Ovary (tissue), 7 donors: ENCODE measurements at regions not wholly inside any gene's neighbourhood (a gene's known extent, or its start where the extent isn't known, plus 50 kb on each side); places are given as distances from the start of the nearest gene placed in this dataset.

ENCODE experiments used
- DNase-seq, 5 donors: peaks; one replicate each; pipeline ENCODE4 v3.0.0-alpha.2; 2019 to 2020
- H3K27ac ChIP-seq, 2 donors: fragments of 200-600 bp; one replicate each; pipeline versions ENCODE4 v1.5.1 to v1.8.0; 2019 to 2022
- H3K27me3 ChIP-seq: fragments of 200-600 bp; one replicate; pipeline ENCODE4 v1.8.0; 2022
- H3K36me3 ChIP-seq: fragments of 200-600 bp; sonication (generic); one replicate; pipeline ENCODE4 v1.5.1; 2019
- H3K4me1 ChIP-seq: one replicate; pipeline ENCODE4 v1.8.1; 2013; ENCODE audit warnings: mild to moderate bottlenecking, moderate library complexity; ENCODE audit not compliant: insufficient read depth
- H3K4me3 ChIP-seq: fragments of 200-600 bp; sonication (generic); one replicate; pipeline ENCODE4 v1.5.1; 2017
- H3K9me3 ChIP-seq, 2 donors: fragments of 200-600 bp in 1 of 2; sonication (generic) in 1 of 2; one replicate each; pipeline versions ENCODE4 v1.5.1 to v1.8.1; 2013 to 2019; ENCODE audit warnings: mild to moderate bottlenecking in 1 of 2, moderate library complexity in 1 of 2
- EP300 ChIP-seq: sonication (generic); formaldehyde crosslinking; IDR thresholded peaks from one replicate; pipeline ENCODE4 v1.6.1; 2017; ENCODE audit warnings: antibody characterized with exemption
- POLR2A ChIP-seq: fragments of 450-650 bp; IDR thresholded peaks from one replicate; pipeline ENCODE4 v1.6.1; 2017; ENCODE audit warnings: antibody characterized with exemption, mild to moderate bottlenecking, moderate library complexity
- WGBS, 3 donors: extraction: QIAGEN DNeasy Blood & Tissue Kit in 1 of 3; methylation state at CpG; one replicate each; pipeline versions ENCODE4 v1.1.5 to v1.1.7; 2013 to 2017; 5-methylcytosine and 5-hydroxymethylcytosine counted together
- intact Hi-C, 4 donors: fragments of 100-400 bp; cut with DNase I; formaldehyde crosslinking; loops; one replicate each; pipeline versions ENCODE4 v1.11.0 to v1.15.1; 2022 to 2023
- TF ChIP-seq, protein P1 (sequence below), 3 donors: fragments of 450-650 bp in 2 of 3; fragments of 200-600 bp in 1 of 3; IDR thresholded peaks; one replicate each; pipeline versions ENCODE4 v1.5.1 to v1.8.0; 2016 to 2022; ENCODE audit warnings: antibody characterized with exemption in 3 of 3, mild to moderate bottlenecking in 1 of 3
- donor health status: DM: no; HTN: no; CAD: no; lungs with moderate emphysema.
- donor health status: DM: no; HTN: no; CAD: no.
- donor health status: Bipolar disorder and iron deficiency.
- donor health status: DM: no; HTN: no; CAD: no.
- donor health status: DM: yes; HTN: yes; CAD: no.

- no peaks in the 10 kb centered on the region for H3K36me3 ChIP-seq
- WGBS, 3 donors: 82 to 85% (median 85%) methylated on average over 2 of the region's 2 CpGs
- H3K27ac ChIP-seq: no peak overlapping the region
- TF ChIP-seq, protein P1, sequence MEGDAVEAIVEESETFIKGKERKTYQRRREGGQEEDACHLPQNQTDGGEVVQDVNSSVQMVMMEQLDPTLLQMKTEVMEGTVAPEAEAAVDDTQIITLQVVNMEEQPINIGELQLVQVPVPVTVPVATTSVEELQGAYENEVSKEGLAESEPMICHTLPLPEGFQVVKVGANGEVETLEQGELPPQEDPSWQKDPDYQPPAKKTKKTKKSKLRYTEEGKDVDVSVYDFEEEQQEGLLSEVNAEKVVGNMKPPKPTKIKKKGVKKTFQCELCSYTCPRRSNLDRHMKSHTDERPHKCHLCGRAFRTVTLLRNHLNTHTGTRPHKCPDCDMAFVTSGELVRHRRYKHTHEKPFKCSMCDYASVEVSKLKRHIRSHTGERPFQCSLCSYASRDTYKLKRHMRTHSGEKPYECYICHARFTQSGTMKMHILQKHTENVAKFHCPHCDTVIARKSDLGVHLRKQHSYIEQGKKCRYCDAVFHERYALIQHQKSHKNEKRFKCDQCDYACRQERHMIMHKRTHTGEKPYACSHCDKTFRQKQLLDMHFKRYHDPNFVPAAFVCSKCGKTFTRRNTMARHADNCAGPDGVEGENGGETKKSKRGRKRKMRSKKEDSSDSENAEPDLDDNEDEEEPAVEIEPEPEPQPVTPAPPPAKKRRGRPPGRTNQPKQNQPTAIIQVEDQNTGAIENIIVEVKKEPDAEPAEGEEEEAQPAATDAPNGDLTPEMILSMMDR (IDR thresholded peaks at IDR 0.05): no peak
- TF ChIP-seq POLR2A (no peak), EP300 (no peak)
- intact Hi-C loops: no loop called here
- DNase-seq: no peak
- H3K9me3 ChIP-seq: no peaks in the 10 kb centered on the region
- H3K4me1 ChIP-seq: no peaks in the 10 kb centered on the region
- no peaks in the 10 kb centered on the region for H3K27me3 ChIP-seq
- H3K4me3 ChIP-seq: no peak overlapping the region
Measured at GRCh38 chr1:36652586-36652985, 169.9 kb upstream of the CSF3R start.

- Histone ChIP-seq H3K27ac (no peak overlapping the region), H3K9me3 (no peaks in the 10 kb centered on the region), H3K36me3 (no peaks in the 10 kb centered on the region), H3K4me1 (no peaks in the 10 kb centered on the region), H3K4me3 (no peak overlapping the region), H3K27me3 (no peaks in the 10 kb centered on the region)
- intact Hi-C loops: no loop called here
- WGBS, 3 donors: 44 to 62% (median 60%) methylated on average over 2 of the region's 2 CpGs
- no peak for TF ChIP-seq EP300
- no peak for DNase-seq
Measured at GRCh38 chr1:36652011-36652410, 169.3 kb upstream of the CSF3R start.

DNA sequence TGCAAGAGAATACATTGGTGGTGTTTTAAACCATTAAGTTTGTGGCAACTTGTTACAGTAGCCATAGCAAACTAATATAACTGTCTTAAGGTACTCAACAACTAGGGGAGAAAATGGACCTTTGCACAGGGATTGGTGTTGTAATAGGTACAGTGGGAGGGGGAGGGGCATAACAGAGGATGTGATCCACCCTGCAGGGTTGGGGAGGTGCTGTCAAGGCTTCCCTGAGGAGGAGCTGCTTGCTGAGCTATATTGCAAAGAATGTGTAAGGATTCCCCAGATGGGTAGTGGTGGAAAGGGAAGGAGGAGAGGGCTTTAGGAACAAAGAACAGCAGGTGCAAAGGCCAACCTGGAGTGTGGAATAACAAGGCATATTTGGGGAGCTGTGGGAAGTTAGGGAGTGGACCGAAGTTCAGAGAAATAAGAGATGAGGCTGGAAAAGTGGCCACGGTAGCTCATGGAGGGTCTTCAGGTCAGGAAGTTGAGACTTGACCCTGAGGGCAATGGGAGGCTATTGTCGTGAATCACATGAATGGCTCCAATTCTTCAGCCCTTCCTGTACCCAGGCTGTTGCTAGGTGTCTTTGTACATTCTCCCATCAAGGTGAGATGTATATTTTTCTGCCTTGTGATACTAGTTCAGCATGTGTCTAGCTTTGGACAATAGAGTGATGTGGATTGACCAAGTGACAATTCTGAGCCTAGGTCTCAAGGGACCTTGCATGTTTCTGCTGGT lies 168.6 kb upstream of the CSF3R start:
- intact Hi-C loops: no loop called here
- Histone ChIP-seq H3K36me3 (no peaks in the 10 kb centered on the region), H3K4me3 (no peak overlapping the region), H3K27ac (no peak overlapping the region), H3K9me3 (no peaks in the 10 kb centered on the region), H3K27me3 (no peaks in the 10 kb centered on the region), H3K4me1 (no peaks in the 10 kb centered on the region)
- 45 to 49% (median 47%) methylated on average over 2 to 3 of the region's 3 CpGs for WGBS, 3 donors
- TF ChIP-seq EP300 (no peak), POLR2A (no peak)
- TF ChIP-seq, protein P1 (IDR thresholded peaks at IDR 0.05): no peak
- DNase-seq: no peak

DNA sequence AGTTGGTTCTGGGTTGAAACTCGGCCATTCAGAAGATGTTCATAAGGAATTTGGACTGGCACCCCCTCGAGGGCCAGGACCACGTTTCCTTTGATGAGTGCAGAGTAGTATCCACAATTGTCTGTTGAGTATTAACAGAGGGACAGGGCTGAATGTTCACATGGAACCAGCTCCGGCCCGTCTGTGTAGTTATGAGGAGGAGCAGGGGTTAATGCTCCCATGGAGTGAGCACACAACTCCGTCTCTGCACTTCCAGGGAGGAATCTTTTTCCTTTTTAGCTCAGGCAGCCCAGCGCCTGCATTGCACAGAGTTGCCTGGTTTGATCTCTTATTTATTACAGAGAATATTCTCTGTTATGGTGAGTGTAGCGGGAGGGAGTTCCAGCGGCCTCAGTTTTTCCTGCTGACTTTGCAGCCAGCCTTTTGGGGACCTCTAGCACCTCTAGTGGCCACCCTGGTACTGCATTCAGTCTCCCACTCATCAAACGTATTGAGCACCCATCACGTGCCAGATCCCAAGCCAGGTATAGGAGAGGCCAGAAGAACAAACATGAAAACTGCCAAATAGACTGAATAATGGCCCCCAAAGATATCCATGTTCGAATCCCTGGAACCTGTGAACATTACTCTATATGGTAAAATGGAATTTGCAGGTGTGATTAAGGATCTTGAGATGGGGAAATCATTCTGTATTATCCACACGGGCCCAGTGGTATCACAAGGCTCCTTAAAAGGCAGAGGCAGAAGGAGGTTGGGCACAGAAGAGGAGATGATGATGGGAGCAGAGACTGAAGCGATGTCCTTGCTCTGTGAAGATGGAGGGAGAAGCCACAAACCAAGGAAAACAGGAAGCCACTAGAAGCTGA lies 167.7 kb upstream of the CSF3R start:
- H3K4me1 ChIP-seq: no peaks in the 10 kb centered on the region
- H3K36me3 ChIP-seq: no peaks in the 10 kb centered on the region
- 32 to 33% (median 32%) methylated on average over 14 of the region's 14 CpGs for WGBS, 3 donors
- TF ChIP-seq POLR2A: no peak
- TF ChIP-seq, protein P1 (IDR thresholded peaks at IDR 0.05): peak in 1 of 3 donors; percentile 26
- DNase-seq: peak in 4 of 5 donors; percentile 28 to 41 (median 30)
- H3K27me3 ChIP-seq: no peaks in the 10 kb centered on the region
- H3K4me3 ChIP-seq: no peak overlapping the region
- intact Hi-C loops: no loop called here
- H3K27ac ChIP-seq: no peak overlapping the region
- no peaks in the 10 kb centered on the region for H3K9me3 ChIP-seq

DNA sequence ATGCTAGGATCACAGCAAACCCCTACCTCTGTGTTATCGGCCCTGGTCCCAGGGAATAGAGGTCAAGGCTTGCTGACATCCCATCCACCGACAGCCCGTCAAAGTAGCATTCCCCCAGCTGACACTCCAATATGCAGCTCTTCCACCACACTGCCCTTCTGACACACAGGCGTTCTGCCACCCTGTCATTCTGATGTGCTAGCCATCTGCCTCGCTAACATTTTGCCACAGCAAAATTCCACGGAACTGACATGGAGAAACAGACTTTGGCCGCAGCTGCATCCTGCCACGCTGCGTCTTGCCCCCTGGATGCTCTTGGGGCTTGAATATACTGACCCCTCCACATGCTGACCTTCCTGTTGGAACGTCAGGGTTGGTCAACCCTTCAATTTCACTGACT lies 163.2 kb upstream of the CSF3R start:
- Histone ChIP-seq H3K4me1 (no peaks in the 10 kb centered on the region), H3K4me3 (no peak overlapping the region), H3K27ac (no peak overlapping the region), H3K9me3 (no peaks in the 10 kb centered on the region), H3K36me3 (no peaks in the 10 kb centered on the region), H3K27me3 (no peaks in the 10 kb centered on the region)
- no peak for TF ChIP-seq EP300
- DNase-seq: no peak
- WGBS, 3 donors: 62 to 70% (median 67%) methylated on average over 10 of the region's 10 CpGs
- intact Hi-C loops: no loop called here
